Fibroblast of villous mesenchyme (primary cell): ENCODE measurements at regions not wholly inside any gene's neighbourhood (a gene's known extent, or its start where the extent isn't known, plus 50 kb on each side); places are given as distances from the start of the nearest gene placed in this dataset.

Experiments
- DNase-seq: peaks from one replicate; pipeline ENCODE4 v3.0.0-alpha.2; 2010; ENCODE audit warnings: low read depth
- H3K4me3 ChIP-seq: 2 replicates; pipeline ENCODE4 v1.5.1; 2011; ENCODE audit warnings: low read depth, mild to moderate bottlenecking, low read length
- CTCF ChIP-seq: IDR thresholded peaks from 2 replicates; pipeline ENCODE4 v1.5.1; 2012; ENCODE audit warnings: low read depth, mild to moderate bottlenecking, low read length; ENCODE audit not compliant: insufficient read depth

- DNase-seq: no peak
- H3K4me3 ChIP-seq: no peak overlapping the region
- no peak for TF ChIP-seq CTCF
Observed at GRCh38 chr3:82745544-82745943, 984.1 kb upstream of the GBE1 start.

- DNase-seq: no peak
- H3K4me3 ChIP-seq: no peak overlapping the region
- TF ChIP-seq CTCF: no peak
Observed at GRCh38 chr3:82743196-82743595, 981.8 kb upstream of the GBE1 start.

GRCh38 chr3:82741346-82741745 lies 979.9 kb upstream of the GBE1 start:
- H3K4me3 ChIP-seq: no peak overlapping the region
- TF ChIP-seq CTCF: no peak
- no peak for DNase-seq

- H3K4me3 ChIP-seq: no peak overlapping the region
- no peak for DNase-seq
- no peak for TF ChIP-seq CTCF
Observed at GRCh38 chr3:82739390-82739789, 977.9 kb upstream of the GBE1 start.

GRCh38 chr3:82736696-82737277 lies 975.3 kb upstream of the GBE1 start:
- DNase-seq: no peak
- no peak for TF ChIP-seq CTCF
- no peak overlapping the region for H3K4me3 ChIP-seq

- H3K4me3 ChIP-seq: no peak overlapping the region
- no peak for DNase-seq
- no peak for TF ChIP-seq CTCF
Observed at GRCh38 chr3:82715091-82715856, 953.8 kb upstream of the GBE1 start.
